ENCODE measurements at regions not wholly inside any gene's neighbourhood (a gene's known extent, or its start where the extent isn't known, plus 50 kb on each side); places are given as distances from the start of the nearest gene placed in this dataset.

DNA sequence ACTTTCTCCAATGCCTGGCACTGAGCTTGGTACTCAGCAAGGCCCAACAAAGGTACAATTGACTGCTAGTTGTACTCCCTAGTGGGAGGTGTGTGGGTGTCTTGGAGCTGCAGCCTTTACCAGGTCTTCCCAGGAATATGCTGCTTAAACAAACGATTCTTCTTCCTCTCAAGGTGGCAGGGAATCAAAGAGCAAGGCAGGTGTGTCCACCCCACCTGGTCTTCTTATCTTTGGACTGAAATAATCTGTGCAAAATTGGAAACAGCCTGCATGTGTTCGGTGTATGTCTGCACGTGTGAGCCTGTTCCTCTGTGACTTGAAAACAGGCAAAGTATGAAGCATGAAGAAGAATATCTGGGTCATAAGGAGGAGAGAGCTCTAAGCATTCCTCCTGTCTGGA, 235.3 kb downstream of the PTTG2 start:
- TF ChIP-seq, protein P1, sequence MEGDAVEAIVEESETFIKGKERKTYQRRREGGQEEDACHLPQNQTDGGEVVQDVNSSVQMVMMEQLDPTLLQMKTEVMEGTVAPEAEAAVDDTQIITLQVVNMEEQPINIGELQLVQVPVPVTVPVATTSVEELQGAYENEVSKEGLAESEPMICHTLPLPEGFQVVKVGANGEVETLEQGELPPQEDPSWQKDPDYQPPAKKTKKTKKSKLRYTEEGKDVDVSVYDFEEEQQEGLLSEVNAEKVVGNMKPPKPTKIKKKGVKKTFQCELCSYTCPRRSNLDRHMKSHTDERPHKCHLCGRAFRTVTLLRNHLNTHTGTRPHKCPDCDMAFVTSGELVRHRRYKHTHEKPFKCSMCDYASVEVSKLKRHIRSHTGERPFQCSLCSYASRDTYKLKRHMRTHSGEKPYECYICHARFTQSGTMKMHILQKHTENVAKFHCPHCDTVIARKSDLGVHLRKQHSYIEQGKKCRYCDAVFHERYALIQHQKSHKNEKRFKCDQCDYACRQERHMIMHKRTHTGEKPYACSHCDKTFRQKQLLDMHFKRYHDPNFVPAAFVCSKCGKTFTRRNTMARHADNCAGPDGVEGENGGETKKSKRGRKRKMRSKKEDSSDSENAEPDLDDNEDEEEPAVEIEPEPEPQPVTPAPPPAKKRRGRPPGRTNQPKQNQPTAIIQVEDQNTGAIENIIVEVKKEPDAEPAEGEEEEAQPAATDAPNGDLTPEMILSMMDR (IDR thresholded peaks at IDR 0.05) = no peak
- Histone ChIP-seq H3K27ac (no peak overlapping the region), H3K4me3 (no peak overlapping the region), H3K36me3 (no peaks in the 10 kb centered on the region), H3K27me3 (no peaks in the 10 kb centered on the region), H3K9me3 (no peaks in the 10 kb centered on the region), H3K4me1 (peaks cover 9 to 17% of the 10 kb centered on the region in 2 donors)
- DNase-seq (ENCODE audit: low spot score in 2 of 2) = no peak
- intact Hi-C loops (cut with DNase I) = no loop called here

DNA sequence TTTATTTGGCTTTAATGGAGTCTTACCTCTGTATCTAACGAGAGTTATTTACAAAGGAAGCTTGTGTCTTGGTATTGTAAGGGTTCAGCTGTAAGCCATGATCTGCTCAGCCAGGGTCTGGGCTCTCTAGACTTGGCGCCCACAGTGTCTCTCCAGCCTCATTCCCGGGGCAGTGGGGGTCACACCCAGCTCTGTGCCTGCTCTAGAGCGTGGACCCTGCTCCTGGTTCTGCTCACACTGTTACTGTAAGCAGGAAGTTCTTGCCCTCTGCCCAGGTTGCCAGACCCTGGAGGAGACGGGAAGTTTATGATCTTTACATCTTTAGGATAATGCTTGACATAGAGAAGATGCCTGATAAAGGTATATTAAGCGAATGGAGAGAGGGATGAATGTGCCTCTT, 235.7 kb downstream of the PTTG2 start:
- TF ChIP-seq, protein P1 (IDR thresholded peaks at IDR 0.05) = no peak
- DNase-seq (ENCODE audit: low spot score in 2 of 2) = no peak
- intact Hi-C loops (cut with DNase I) = no loop called here

DNA sequence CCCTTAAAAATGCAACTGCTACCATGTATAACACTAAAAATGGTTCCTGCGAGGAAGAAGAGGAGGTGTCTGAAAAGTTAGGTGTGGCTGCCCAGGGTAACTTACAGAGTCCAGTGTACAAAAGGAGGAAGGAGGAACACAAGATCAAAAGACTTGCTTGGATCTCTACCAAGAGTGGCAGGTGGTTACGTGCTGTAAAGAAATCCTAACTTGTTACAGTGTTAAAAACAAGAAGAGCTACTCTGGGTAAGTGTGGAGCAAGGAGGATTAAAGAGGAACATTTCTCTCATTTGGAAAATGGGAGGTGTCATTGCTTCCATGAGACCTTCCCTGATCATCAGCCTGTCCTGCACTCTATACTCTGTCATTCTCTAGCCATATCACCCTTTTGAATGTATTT, 242.0 kb downstream of the PTTG2 start:
- H3K36me3 ChIP-seq = no peaks in the 10 kb centered on the region
- no peaks in the 10 kb centered on the region for H3K9me3 ChIP-seq
- intact Hi-C loops (cut with DNase I) = no loop called here
- DNase-seq (ENCODE audit: low spot score in 2 of 2) = no peak
- H3K27ac ChIP-seq = peak overlapping the region in 1 of 2 donors; percentile 78
- H3K4me1 ChIP-seq = peaks cover 0 to 22% of the 10 kb centered on the region in 2 donors
- H3K27me3 ChIP-seq = no peaks in the 10 kb centered on the region
- H3K4me3 ChIP-seq = no peak overlapping the region
- TF ChIP-seq, protein P1 (IDR thresholded peaks at IDR 0.05) = no peak

More for the DNA sequence above, 235.7 kb downstream of the PTTG2 start:
- H3K4me1 ChIP-seq = peaks cover 9 to 14% of the 10 kb centered on the region in 2 donors
- H3K4me3 ChIP-seq = no peak overlapping the region
- H3K36me3 ChIP-seq = no peaks in the 10 kb centered on the region
- no peaks in the 10 kb centered on the region for H3K9me3 ChIP-seq
- no peaks in the 10 kb centered on the region for H3K27me3 ChIP-seq
- H3K27ac ChIP-seq = no peak overlapping the region

DNA sequence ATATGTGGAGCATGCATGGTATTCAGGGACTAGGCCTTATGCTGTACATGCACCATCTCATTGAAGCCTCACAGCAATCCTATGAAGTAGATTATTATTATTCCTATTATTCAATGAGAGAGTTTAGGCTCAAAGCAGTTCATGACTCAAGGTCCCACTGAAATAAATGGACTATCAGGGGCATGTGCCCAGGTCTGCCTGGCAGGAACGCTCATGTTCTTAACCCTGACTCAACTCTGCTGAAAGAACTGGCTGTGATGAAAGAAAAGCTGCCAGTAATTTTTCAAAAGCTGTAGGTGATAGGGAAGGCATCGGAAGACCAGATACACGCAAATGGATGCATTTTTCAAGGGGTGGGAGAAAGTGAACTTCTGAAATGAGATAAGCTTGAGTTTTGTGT, 243.4 kb downstream of the PTTG2 start:
- peak overlapping the region; percentile 72 to 78 for H3K27ac ChIP-seq

DNA sequence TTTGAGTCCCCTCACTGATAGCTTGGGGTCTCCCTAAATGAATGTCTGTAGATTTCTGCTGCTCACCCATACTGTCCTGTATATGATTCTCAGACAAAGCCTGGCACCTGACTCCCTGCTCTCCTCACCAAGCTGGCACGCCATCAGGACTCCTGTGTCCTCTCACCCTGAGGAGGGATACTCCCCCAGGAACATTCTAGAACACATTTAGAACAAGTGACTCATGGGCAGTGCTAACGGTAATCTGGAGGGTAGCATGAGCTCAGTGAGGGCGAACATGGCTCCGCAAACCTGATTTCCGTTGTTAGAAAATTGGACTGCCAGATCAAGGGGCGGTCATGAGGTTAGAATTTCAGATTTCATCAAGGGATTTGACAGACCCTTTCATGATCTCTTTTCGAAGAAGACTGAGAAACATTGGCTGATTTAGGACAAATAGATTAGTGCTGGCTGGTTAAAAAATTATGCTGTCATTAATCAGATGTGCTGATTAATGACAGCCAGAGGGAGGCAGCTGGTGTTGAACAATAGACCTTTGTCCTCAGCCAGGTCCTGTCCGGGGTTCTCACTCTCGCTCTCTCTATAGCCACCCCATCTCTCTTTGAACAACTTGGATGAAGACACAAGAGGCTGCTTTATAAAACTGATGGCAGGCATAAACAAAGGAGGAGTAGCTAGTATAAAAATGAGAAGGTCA, 244.3 kb downstream of the PTTG2 start:
- peak overlapping the region; percentile 72 to 78 for H3K27ac ChIP-seq
- H3K9me3 ChIP-seq = no peaks in the 10 kb centered on the region
- DNase-seq (ENCODE audit: low spot score in 2 of 2) = no peak
- H3K27me3 ChIP-seq = no peaks in the 10 kb centered on the region
- H3K4me1 ChIP-seq = peaks cover 0 to 22% of the 10 kb centered on the region in 2 donors
- no peaks in the 10 kb centered on the region for H3K36me3 ChIP-seq
- H3K4me3 ChIP-seq = no peak overlapping the region
- TF ChIP-seq, protein P1 (IDR thresholded peaks at IDR 0.05) = no peak
- intact Hi-C loops (cut with DNase I) = no loop called here

More for the DNA sequence above, 243.4 kb downstream of the PTTG2 start:
- H3K27me3 ChIP-seq = no peaks in the 10 kb centered on the region
- TF ChIP-seq, protein P1 (IDR thresholded peaks at IDR 0.05) = no peak
- no peaks in the 10 kb centered on the region for H3K36me3 ChIP-seq
- H3K4me3 ChIP-seq = no peak overlapping the region
- peaks cover 0 to 22% of the 10 kb centered on the region in 2 donors for H3K4me1 ChIP-seq
- intact Hi-C loops (cut with DNase I) = no loop called here
- DNase-seq (ENCODE audit: low spot score in 2 of 2) = no peak
- no peaks in the 10 kb centered on the region for H3K9me3 ChIP-seq

Data from ascending aorta (tissue), 2 donors.